ENCODE measurements at regions not wholly inside any gene's neighbourhood (a gene's known extent, or its start where the extent isn't known, plus 50 kb on each side); places are given as distances from the start of the nearest gene placed in this dataset.
"Not testable (repeated sequence)": the region's sequence is repeated elsewhere in the genome, so short reads cannot be mapped to it uniquely, and the experiment has no call there.

DNA sequence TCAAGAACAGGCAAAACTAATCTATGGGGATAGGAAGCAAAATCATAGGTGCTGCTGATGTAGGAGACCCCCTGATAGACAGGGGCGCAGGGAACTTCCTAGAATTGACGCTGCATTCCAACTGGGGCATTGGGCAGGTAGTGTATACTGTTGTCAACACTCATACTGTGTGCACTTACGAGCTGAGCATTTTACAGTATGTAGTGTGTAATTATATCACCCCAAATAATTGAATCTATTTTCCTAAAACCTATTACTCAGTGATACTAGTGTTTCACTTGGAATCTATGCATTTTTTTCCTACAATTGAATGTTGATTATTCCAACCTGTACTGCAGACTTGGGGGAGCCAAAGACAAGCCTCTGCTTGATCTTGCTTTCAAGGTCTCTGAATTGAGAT, 207.0 kb upstream of the PRKCQ start:
- CTCF ChIA-PET = no interaction called here

DNA sequence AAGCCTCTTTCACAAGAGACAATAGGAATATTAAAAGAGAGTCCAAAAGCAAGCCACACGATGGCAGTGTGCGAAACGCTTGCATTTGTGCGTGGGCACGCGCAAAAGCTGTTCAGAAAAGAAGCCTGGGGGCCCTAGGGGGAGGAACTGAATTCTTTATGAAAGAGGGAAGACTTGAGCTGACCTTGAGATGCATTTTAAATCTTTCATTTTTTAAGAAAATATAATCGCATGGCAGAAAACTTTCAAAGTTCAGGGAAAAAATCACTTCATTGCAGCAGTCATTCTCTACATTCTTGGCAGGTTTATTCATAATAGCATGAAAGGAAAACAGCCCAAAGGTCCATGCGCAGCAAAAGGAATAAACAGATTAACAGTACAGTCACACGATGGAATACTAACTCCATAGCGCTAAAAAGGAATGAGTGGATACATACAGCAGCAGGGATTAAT, 206.5 kb upstream of the PRKCQ start:
- CTCF ChIA-PET = no interaction called here
- Mint-ChIP-seq H3K4me3 (no peak overlapping the region), H3K4me1 (no peaks in the 10 kb centered on the region), H3K36me3 (no peaks in the 10 kb centered on the region), H3K9me3 (no peaks in the 10 kb centered on the region), H3K27ac (no peak overlapping the region), H3K27me3 (peaks cover 34% of the 10 kb centered on the region)
- DNase-seq = no peak

More for the DNA sequence above, 207.0 kb upstream of the PRKCQ start:
- Mint-ChIP-seq H3K9me3 (no peaks in the 10 kb centered on the region), H3K27ac (no peak overlapping the region), H3K4me1 (no peaks in the 10 kb centered on the region), H3K36me3 (no peaks in the 10 kb centered on the region), H3K27me3 (peaks cover 38% of the 10 kb centered on the region), H3K4me3 (no peak overlapping the region)
- DNase-seq = no peak

DNA sequence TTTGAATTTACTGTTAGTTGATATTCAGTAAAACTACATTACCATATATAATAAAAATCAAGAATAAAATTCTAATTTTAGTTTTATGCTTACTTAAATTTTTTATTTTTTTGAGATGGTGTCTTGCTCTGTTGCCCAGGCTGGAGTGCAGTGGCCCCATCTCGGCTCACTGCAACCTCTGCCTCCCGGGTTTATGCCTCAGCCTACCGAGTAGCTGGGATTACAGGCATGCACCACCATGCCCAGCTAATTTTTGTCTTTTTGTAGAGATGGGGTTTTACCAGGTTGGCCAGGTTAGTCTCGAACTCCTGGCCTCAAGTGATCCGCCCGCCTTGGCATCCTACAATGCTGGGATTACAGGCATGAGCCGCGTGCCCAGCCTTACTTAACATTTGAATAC, 204.4 kb upstream of the PRKCQ start:
- not testable (repeated sequence) for H3K4me1 Mint-ChIP-seq, DNase-seq

DNA sequence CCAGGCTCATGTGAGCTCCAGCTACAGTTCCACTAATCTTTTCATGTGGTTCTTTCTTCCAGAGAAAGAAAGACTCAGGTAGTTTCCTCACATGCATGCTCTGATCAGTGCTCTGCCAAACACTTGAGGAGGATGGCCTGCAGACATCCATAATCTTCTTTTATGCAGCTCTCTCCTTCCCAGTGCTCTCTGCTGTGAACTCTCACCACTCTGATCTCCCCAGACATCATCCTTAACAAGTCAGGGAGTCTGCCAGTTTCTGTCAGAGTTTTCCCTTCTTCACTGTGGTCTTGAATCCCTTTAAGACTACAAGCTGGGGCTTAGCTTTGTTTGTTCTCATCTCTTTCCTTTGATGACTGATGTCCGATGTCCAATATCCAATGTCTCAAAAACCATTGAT, 203.4 kb upstream of the PRKCQ start:
- no peaks in the 10 kb centered on the region for H3K9me3 Mint-ChIP-seq
- no peaks in the 10 kb centered on the region for H3K36me3 Mint-ChIP-seq
- H3K4me1 Mint-ChIP-seq = no peaks in the 10 kb centered on the region
- H3K27me3 Mint-ChIP-seq = peaks cover 33% of the 10 kb centered on the region
- no peak for DNase-seq
- H3K4me3 Mint-ChIP-seq = no peak overlapping the region
- CTCF ChIA-PET = interaction anchor here (1.2 kb wide), 1 partner anchor 60 kb away, joined by 3 read pairs; no protein-coding TSS in a partner anchor
- no peak overlapping the region for H3K27ac Mint-ChIP-seq

More for the DNA sequence above, 204.4 kb upstream of the PRKCQ start:
- H3K27me3 Mint-ChIP-seq = peaks cover 32% of the 10 kb centered on the region
- H3K9me3 Mint-ChIP-seq, H3K36me3 Mint-ChIP-seq, H3K4me3 Mint-ChIP-seq, CTCF ChIA-PET, H3K27ac Mint-ChIP-seq: not testable (repeated sequence)

DNA sequence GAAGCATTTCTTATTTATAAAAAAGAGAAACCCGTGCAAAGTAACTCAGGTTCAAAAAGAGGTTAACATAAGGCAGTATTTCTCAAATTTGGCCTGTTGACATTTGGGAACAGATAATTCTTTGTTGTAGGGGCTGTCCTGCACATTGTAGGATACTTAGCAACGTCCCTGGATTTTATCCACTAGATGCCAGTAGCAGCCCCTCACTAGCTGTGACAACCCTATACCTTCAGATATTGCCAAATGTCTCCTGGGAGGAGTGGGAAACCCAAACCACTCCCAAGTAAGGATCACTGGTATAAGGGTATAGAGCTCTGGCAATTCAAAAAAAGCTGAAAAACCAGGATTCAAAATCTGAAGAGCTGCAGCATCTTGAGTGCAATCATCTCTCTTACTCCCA, 202.3 kb upstream of the PRKCQ start:
- no peak overlapping the region for H3K4me3 Mint-ChIP-seq
- CTCF ChIA-PET = interaction anchor here (1.2 kb wide), 1 partner anchor 61 kb away, joined by 3 read pairs; no protein-coding TSS in a partner anchor

DNA sequence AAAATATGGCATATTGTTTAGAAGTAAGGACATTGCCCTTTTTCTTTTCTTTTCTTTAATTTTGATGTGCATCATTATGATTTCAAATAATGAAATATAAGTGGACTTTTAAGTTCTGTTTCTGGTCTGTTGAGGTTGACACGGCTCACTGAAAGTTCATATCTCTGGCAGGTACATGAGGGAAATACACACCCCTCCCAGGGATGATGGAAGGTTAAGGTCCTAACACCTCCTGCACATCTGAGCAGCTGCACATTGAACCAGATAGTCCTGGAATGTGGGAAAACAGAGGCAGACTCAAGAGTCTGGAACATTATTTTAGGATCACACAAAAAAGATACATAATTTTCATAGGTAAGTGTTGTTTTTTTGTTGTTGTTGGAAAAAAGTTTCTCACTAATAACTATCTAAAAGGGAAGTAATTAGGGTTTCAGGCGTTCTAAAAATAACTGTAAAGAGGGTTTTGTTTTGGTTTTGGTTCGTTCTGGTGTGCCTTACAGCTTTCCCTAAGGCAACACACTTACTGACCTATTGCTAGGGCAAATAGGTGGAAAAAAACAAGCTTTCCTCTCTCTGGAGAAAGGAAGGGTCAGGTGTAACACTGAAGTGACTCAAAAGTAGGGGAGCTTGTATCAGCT, 201.2 kb upstream of the PRKCQ start:
- no peak for DNase-seq
- CTCF ChIA-PET = no interaction called here
- no peaks in the 10 kb centered on the region for H3K9me3 Mint-ChIP-seq
- no peak overlapping the region for H3K4me3 Mint-ChIP-seq
- H3K4me1 Mint-ChIP-seq = no peaks in the 10 kb centered on the region
- H3K36me3 Mint-ChIP-seq = no peaks in the 10 kb centered on the region
- no peak overlapping the region for H3K27ac Mint-ChIP-seq
- peaks cover 46% of the 10 kb centered on the region for H3K27me3 Mint-ChIP-seq

More for the DNA sequence above, 202.3 kb upstream of the PRKCQ start:
- no peak for DNase-seq
- H3K4me1 Mint-ChIP-seq = no peaks in the 10 kb centered on the region
- H3K27ac Mint-ChIP-seq = no peak overlapping the region
- H3K36me3 Mint-ChIP-seq = no peaks in the 10 kb centered on the region
- no peaks in the 10 kb centered on the region for H3K9me3 Mint-ChIP-seq
- peaks cover 44% of the 10 kb centered on the region for H3K27me3 Mint-ChIP-seq

DNA sequence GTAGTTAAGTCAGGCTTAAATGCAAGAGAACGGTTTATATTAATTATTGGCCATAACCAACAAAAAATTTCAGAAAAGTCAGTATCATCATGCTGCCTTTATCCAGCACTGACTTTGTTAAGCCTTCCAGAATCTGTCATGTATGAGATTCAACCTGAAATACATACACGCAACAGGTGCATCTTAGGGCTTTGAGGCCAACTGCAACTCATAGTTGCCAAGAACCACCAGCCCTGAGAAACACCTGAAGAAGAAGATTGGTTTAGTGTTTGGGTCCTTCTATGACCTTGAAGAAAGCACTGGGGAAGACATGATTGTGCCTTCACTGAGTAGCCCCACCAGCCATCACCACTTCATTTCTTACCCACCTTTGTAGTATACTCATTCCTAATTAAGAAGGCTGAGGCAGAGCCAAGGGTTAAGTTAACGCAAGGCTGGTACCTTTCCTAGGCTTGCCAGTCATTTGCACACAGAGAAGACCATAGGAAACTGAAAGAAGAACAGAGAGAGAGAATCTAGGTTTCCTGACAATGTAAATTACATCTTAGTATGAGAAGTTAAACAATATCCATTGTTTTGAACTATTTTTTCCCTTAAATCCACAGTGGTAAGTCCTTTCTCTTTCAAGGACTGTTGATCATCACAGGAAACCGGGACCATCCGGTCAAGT, 200.1 kb upstream of the PRKCQ start:
- no peak for DNase-seq
- no peaks in the 10 kb centered on the region for H3K36me3 Mint-ChIP-seq
- H3K4me1 Mint-ChIP-seq = no peaks in the 10 kb centered on the region
- no peak overlapping the region for H3K4me3 Mint-ChIP-seq
- H3K9me3 Mint-ChIP-seq = no peaks in the 10 kb centered on the region
- H3K27me3 Mint-ChIP-seq = peaks cover 49% of the 10 kb centered on the region
- no peak overlapping the region for H3K27ac Mint-ChIP-seq
- CTCF ChIA-PET = no interaction called here

DNA sequence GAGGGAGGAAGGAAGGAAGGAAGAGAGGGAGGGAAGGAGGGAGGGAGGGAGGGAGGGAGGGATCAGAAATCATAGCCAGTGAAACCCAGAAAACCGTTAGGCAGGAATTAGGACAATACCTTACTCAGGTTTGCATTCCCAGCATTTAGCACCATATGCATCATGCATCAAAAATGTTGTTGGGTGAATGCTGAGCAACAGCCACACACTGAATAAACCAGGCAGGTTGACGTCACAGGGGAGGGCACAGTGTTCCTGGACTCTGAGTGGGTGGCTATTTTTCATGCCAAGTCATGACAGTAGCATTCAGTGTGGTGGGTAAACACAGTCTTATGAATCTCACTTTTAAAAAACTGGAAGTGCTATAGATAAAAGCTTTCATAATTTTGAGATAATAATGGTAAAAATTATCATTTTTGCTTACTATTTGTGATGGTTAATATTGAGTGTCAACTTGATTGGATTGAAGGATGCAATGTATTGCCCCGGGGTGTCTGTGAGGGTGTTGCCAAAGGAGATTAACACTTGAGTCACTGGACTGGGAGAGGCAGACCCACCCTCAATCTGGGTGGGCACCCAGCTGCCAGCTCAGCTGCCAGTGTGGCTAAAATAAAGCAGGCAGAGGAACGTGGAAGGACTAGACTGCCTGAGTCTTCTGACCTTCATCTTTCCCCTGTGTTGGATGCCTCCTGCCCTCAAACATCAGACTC, 199.1 kb upstream of the PRKCQ start:
- Mint-ChIP-seq H3K36me3 (no peaks in the 10 kb centered on the region), H3K4me1 (no peaks in the 10 kb centered on the region), H3K9me3 (no peaks in the 10 kb centered on the region), H3K4me3 (no peak overlapping the region), H3K27ac (no peak overlapping the region), H3K27me3 (peaks cover 53% of the 10 kb centered on the region)
- CTCF ChIA-PET = no interaction called here
- DNase-seq = no peak

DNA sequence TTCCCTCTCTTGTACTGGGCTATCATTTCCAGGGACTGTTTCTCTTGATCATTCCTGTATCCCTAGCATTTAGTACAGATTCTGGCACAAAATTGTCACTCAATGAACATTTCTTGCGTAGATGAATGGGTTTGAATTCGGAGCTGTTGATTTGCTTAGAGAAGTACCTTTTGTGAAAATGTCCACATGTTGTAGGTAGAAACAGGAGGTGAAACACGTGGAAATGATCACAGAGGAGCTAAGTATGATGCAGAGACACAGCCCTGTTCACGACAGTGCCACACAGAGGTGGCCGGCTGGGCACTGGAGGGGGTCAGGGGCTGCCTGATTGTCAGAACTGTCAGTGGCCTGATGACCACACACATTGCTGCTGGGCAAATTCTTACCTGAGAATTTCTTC, 196.1 kb upstream of the PRKCQ start:
- Mint-ChIP-seq H3K36me3 (no peaks in the 10 kb centered on the region), H3K27ac (no peak overlapping the region), H3K4me1 (no peaks in the 10 kb centered on the region), H3K27me3 (peaks cover 47% of the 10 kb centered on the region), H3K9me3 (no peaks in the 10 kb centered on the region), H3K4me3 (no peak overlapping the region)
- DNase-seq = no peak
- CTCF ChIA-PET = no interaction called here

DNA sequence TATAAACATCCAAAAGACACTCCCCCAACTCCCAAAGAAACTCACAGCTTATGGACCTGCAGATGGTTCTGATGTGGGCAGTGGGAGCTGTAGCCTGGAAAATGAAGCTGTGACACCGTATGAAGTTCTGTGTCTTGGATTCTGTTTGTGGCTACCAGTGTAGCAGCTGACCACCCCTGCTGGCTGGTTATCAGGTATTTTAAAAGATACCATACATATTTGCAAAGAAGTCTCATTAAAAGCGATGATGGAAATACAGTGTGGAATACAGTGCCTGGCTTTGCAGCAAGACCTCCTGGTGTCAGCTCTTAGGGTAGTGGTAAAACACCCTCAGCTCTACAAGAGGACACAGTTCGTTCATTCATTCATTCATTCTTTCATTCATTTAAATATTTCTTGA, 194.3 kb upstream of the PRKCQ start:
- Mint-ChIP-seq H3K9me3 (no peaks in the 10 kb centered on the region), H3K36me3 (no peaks in the 10 kb centered on the region), H3K4me1 (no peaks in the 10 kb centered on the region), H3K4me3 (no peak overlapping the region), H3K27me3 (peaks cover 51% of the 10 kb centered on the region), H3K27ac (no peak overlapping the region)
- CTCF ChIA-PET = no interaction called here
- no peak for DNase-seq

DNA sequence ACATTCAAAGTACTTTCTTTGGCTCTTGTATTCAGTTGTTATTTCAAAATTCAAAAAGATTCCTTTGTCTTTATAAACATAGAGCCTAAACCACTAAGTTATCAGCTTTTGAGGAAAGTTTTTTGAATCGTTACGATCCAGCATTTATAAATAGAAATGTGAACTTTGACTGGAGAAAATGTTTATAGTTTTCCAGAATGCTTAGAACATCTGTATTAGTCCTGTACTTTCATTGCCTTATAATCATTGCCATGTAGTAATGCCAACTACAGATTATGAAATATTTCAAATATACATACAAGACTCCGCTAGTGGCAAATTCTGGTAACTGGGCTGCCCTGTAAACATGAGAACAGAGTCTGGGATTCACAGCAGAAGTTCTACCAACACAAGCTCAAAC, 191.3 kb upstream of the PRKCQ start:
- no peak overlapping the region for H3K4me3 Mint-ChIP-seq
- no peaks in the 10 kb centered on the region for H3K36me3 Mint-ChIP-seq
- no peak overlapping the region for H3K27ac Mint-ChIP-seq
- peaks cover 29% of the 10 kb centered on the region for H3K27me3 Mint-ChIP-seq
- no peaks in the 10 kb centered on the region for H3K9me3 Mint-ChIP-seq
- no peaks in the 10 kb centered on the region for H3K4me1 Mint-ChIP-seq
- DNase-seq = no peak
- CTCF ChIA-PET = no interaction called here

DNA sequence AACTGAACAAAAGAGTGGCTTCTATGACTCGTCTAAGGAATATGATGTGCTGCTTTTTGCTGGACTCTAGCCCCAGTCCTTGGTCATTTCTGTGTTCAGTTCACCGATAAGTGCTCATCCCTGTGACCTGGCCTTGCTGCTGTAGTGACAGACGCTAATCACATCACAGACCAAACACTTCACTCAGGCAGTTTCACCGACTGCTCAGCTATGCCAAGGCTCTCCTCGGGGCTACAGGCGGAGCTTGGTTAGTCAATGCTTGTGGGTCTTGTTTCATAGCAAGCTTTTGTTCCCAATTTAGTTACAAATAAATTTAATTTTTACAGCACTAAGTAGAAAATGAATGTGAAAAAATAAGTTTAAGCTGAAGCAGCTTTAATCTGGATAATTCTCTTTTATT, 190.8 kb upstream of the PRKCQ start:
- Mint-ChIP-seq H3K36me3 (no peaks in the 10 kb centered on the region), H3K27ac (no peak overlapping the region), H3K27me3 (peaks cover 26% of the 10 kb centered on the region), H3K4me3 (no peak overlapping the region), H3K4me1 (no peaks in the 10 kb centered on the region), H3K9me3 (no peaks in the 10 kb centered on the region)
- CTCF ChIA-PET = no interaction called here
- no peak for DNase-seq

DNA sequence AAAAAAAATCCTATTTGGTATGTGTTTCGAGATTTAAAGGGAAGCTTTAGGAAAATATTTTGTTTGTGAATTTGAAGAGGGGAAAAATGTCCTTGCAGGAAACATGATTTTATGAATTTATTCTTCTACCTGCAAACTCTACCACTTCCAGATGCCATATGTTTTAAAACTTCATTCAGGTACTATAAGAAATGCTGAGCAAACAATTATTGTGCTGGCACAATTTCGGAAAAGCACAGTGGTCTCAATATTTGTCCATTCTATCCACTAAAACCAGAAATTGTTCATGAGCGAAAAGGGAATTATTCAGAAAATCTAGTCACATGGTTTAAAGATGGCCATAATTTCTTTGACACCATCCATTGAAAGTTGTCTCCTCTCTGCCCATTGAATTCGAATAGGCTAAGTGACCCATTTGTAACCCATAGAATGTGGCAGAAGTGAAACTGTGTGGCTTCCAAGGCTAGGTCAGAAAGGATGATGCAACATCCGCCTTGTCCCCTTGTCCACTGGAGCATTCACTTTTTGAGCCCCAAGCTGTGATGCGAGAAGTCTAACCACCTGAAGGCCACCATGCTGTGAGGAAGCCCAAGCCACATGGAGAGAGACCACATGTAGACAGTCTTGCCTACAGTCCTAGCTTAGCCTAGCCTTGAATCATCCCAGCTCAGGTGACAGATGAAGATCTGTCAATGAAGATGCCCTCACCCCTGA, 189.8 kb upstream of the PRKCQ start:
- Mint-ChIP-seq H3K4me1 (no peaks in the 10 kb centered on the region), H3K36me3 (no peaks in the 10 kb centered on the region), H3K9me3 (no peaks in the 10 kb centered on the region), H3K4me3 (no peak overlapping the region), H3K27me3 (peaks cover 22% of the 10 kb centered on the region), H3K27ac (no peak overlapping the region)
- CTCF ChIA-PET = no interaction called here
- DNase-seq = no peak

DNA sequence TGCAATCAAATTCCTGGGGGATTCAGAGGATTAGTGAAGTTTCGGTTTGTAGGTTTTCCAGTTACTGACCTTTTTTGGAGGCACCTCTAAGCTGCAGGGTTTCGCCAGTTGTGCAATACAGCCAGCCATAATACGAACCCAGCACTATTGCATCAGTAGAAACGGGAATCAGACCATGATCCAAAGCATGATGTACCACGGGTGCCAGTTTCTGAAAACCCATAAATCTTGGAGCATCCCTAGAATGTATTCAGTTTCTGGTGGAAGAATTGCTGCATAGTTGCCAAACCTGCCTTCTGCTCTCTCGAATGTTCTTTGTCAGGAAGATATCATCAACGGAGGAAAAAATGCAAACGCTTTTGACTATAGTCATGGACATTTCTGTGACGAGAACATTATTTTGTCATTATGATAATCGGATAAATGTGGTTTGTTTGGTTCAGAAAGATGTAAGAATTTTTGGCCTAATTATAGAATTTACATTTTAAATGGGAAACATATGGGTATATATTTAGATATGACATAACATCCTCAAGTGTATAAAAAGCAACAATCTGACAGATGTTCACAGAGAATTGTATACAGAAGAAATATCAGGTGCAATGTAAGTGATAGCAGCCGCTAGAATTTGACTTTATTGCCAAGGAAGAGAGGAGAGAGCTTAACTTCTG, 186.2 kb upstream of the PRKCQ start:
- Mint-ChIP-seq H3K4me3 (no peak overlapping the region), H3K27ac (no peak overlapping the region), H3K27me3 (peaks cover 24% of the 10 kb centered on the region), H3K36me3 (no peaks in the 10 kb centered on the region), H3K4me1 (no peaks in the 10 kb centered on the region), H3K9me3 (no peaks in the 10 kb centered on the region)
- DNase-seq = no peak
- CTCF ChIA-PET = no interaction called here

All from activated naive CD4-positive, alpha-beta T cell treated with anti-CD3 and anti-CD28 coated beads, Interleukin-2, amount 10 ng/mL, durations not matched to agents 7 days and 5 days (primary cell).